ENCODE measurements at regions not wholly inside any gene's neighbourhood (a gene's known extent, or its start where the extent isn't known, plus 50 kb on each side); places are given as distances from the start of the nearest gene placed in this dataset.

GRCh38 chrY:15466891-15467290, 942.6 kb downstream of the NLGN4Y start:
- no peak for TF ChIP-seq CTCF (IDR thresholded peaks at IDR 0.05; ENCODE audit: low read depth, low read length)
- no peak for DNase-seq (ENCODE audit: low read depth in 2 of 2)
- H3K4me3 ChIP-seq (replicated peaks in 1 of 2; ENCODE audit: low read depth in 2 of 2, low read length in 2 of 2) = no peak overlapping the region

- no peak overlapping the region for H3K4me3 ChIP-seq (replicated peaks in 1 of 2; ENCODE audit: low read depth in 2 of 2, low read length in 2 of 2)
- DNase-seq (ENCODE audit: low read depth in 2 of 2) = no peak
- TF ChIP-seq CTCF (IDR thresholded peaks at IDR 0.05; ENCODE audit: low read depth, low read length) = no peak
These were observed 943.8 kb downstream of the NLGN4Y start for GRCh38 chrY:15468091-15468490.

- DNase-seq (ENCODE audit: low read depth in 2 of 2) = no peak
- no peak overlapping the region for H3K4me3 ChIP-seq (replicated peaks in 1 of 2; ENCODE audit: low read depth in 2 of 2, low read length in 2 of 2)
- TF ChIP-seq CTCF (IDR thresholded peaks at IDR 0.05; ENCODE audit: low read depth, low read length) = no peak
These were observed 947.0 kb downstream of the NLGN4Y start for GRCh38 chrY:15471371-15471770.

GRCh38 chrY:15478348-15478963, 954.1 kb downstream of the NLGN4Y start:
- H3K4me3 ChIP-seq (replicated peaks in 1 of 2; ENCODE audit: low read depth in 2 of 2, low read length in 2 of 2) = no peak overlapping the region
- DNase-seq (ENCODE audit: low read depth in 2 of 2) = no peak
- no peak for TF ChIP-seq CTCF (IDR thresholded peaks at IDR 0.05; ENCODE audit: low read depth, low read length)

- DNase-seq (ENCODE audit: low read depth in 2 of 2) = no peak
- H3K4me3 ChIP-seq (replicated peaks in 1 of 2; ENCODE audit: low read depth in 2 of 2, low read length in 2 of 2) = no peak overlapping the region
- TF ChIP-seq CTCF (IDR thresholded peaks at IDR 0.05; ENCODE audit: low read depth, low read length) = no peak
These were observed 976.2 kb downstream of the NLGN4Y start for GRCh38 chrY:15500536-15500935.

- no peak for DNase-seq (ENCODE audit: low read depth in 2 of 2)
- H3K4me3 ChIP-seq (replicated peaks in 1 of 2; ENCODE audit: low read depth in 2 of 2, low read length in 2 of 2) = no peak overlapping the region
- no peak for TF ChIP-seq CTCF (IDR thresholded peaks at IDR 0.05; ENCODE audit: low read depth, low read length)
These were observed 976.9 kb downstream of the NLGN4Y start for GRCh38 chrY:15501181-15501580.

- DNase-seq (ENCODE audit: low read depth in 2 of 2) = no peak
- no peak overlapping the region for H3K4me3 ChIP-seq (replicated peaks in 1 of 2; ENCODE audit: low read depth in 2 of 2, low read length in 2 of 2)
- no peak for TF ChIP-seq CTCF (IDR thresholded peaks at IDR 0.05; ENCODE audit: low read depth, low read length)
These were observed 986.0 kb downstream of the NLGN4Y start for GRCh38 chrY:15510288-15510687.

Data from cardiac fibroblast (primary cell).